ENCODE measurements at regions not wholly inside any gene's neighbourhood (a gene's known extent, or its start where the extent isn't known, plus 50 kb on each side); places are given as distances from the start of the nearest gene placed in this dataset.

DNA sequence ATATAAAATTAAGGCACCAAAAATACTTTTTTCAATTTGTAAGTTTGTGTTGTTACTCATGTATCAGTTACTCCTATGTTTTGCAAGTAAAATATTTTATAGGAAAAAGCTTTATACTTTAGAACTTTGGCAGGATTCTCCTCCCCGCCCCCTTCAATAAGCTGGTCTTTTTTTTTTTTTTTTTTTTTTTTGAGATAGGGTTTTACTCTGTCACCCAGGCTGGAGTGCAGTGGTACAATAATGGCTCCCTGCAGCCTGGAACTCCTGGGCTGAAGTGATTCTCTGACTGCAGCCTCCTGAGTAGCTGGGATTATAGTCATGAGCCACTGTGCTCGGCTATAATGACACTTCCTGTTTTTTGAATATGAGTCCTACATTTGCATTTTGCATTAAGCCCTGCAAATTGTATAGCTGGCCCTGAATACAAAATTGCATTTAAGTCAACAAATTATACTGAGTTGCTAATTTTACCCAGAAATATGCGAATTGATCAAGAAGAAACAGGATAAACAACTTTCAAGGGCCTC, 192.9 kb downstream of the PIK3R1 start:
- H3K27me3 Mint-ChIP-seq (ENCODE audit: insufficient read depth, low read depth, poor library complexity) = peaks cover 3% of the 10 kb centered on the region
- peak overlapping the region; percentile 59; the same call in 1 of the 2 replicates for H3K27ac Mint-ChIP-seq
- H3K4me1 ChIP-seq (ENCODE audit: insufficient read depth) = peaks cover 31% of the 10 kb centered on the region
- peaks cover 34% of the 10 kb centered on the region for H3K4me1 Mint-ChIP-seq
- H3K36me3 Mint-ChIP-seq (ENCODE audit: low read depth) = peaks cover 4% of the 10 kb centered on the region; the same call in 1 of the 3 replicates
- no peaks in the 10 kb centered on the region for H3K79me2 ChIP-seq (replicated peaks; ENCODE audit: insufficient read depth)
- H3K4me3 ChIP-seq = no peak overlapping the region
- peaks cover 10% of the 10 kb centered on the region for H3K9me2 ChIP-seq (ENCODE audit: insufficient read depth)
- ATAC-seq (no peak), DNase-seq (ENCODE audit: low spot score) (no peak)
- no peaks in the 10 kb centered on the region for H3K9me3 Mint-ChIP-seq
- no peak overlapping the region for H3K27ac ChIP-seq (ENCODE audit: low read depth)
- TF ChIP-seq CREB1 (CRISPR knock-in tag; IDR thresholded peaks at IDR 0.05; ENCODE audit: low read depth) = no peak
- TF ChIP-seq, protein P1, sequence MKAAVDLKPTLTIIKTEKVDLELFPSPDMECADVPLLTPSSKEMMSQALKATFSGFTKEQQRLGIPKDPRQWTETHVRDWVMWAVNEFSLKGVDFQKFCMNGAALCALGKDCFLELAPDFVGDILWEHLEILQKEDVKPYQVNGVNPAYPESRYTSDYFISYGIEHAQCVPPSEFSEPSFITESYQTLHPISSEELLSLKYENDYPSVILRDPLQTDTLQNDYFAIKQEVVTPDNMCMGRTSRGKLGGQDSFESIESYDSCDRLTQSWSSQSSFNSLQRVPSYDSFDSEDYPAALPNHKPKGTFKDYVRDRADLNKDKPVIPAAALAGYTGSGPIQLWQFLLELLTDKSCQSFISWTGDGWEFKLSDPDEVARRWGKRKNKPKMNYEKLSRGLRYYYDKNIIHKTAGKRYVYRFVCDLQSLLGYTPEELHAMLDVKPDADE (IDR thresholded peaks at IDR 0.05) = no peak
- no peak for TF ChIP-seq STAT1 (IDR thresholded peaks at IDR 0.05; ENCODE audit: unreplicated experiment)
- TF ChIP-seq ZNF331 (CRISPR knock-in tag; IDR thresholded peaks at IDR 0.05; ENCODE audit: low read depth) = no peak
- no peak for TF ChIP-seq EZH2phosphoT487 (IDR thresholded peaks at IDR 0.05; ENCODE audit: unreplicated experiment)
- no peak for TF ChIP-seq JUNB (IDR thresholded peaks at IDR 0.05; ENCODE audit: unreplicated experiment)
- no peak for TF ChIP-seq POLR2AphosphoS5 (IDR thresholded peaks at IDR 0.05; ENCODE audit: low read depth)
- no peak for TF ChIP-seq EZH2 (IDR thresholded peaks at IDR 0.05; ENCODE audit: low read depth, unreplicated experiment)
- H3K4me3 Mint-ChIP-seq = no peak overlapping the region
- no peaks in the 10 kb centered on the region for H4K20me1 ChIP-seq (replicated peaks; ENCODE audit: insufficient read depth)
- H3K4me2 ChIP-seq = 0 out of 2 replicates have a peak overlapping the region, but pooled peaks have one; percentile 9
- H2AFZ ChIP-seq = no peak overlapping the region
- no peaks in the 10 kb centered on the region for H3K27me3 ChIP-seq (ENCODE audit: insufficient read depth)
- no peaks in the 10 kb centered on the region for H3K36me3 ChIP-seq (ENCODE audit: insufficient read depth)
- H3F3A ChIP-seq (replicated peaks; ENCODE audit: low read depth) = no peaks in the 10 kb centered on the region

DNA sequence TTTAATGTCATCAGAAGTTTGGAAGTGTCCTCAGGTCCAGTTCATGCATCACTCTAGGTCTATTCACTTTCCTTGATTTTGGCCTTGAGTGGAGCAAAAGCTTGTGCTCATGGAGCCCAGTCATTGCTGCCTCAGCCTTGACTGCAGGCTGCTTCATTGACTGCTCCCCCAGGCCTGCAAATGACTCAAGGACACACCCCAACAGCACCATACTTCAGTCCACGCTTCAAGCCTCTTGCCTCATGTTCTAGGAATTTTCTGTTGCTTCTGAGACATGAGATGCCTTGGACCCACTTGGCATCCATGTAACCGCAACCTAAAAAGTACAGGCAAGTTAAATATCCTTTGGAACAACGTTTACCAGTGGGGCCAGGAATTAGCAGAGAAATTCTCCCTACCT, 193.7 kb downstream of the PIK3R1 start:
- H3K79me2 ChIP-seq (replicated peaks; ENCODE audit: insufficient read depth) = no peaks in the 10 kb centered on the region
- DNase-seq (ENCODE audit: low spot score) = no peak
- H2AFZ ChIP-seq = no peak overlapping the region
- H3K27me3 Mint-ChIP-seq (ENCODE audit: insufficient read depth, low read depth, poor library complexity) = peaks cover 3% of the 10 kb centered on the region
- no peak overlapping the region for H3K27ac Mint-ChIP-seq
- H3K27ac ChIP-seq (ENCODE audit: low read depth) = no peak overlapping the region
- no peak overlapping the region for H3K4me2 ChIP-seq
- peaks cover 16% of the 10 kb centered on the region for H3K9me2 ChIP-seq (ENCODE audit: insufficient read depth)
- no peaks in the 10 kb centered on the region for H3K27me3 ChIP-seq (ENCODE audit: insufficient read depth)
- no peaks in the 10 kb centered on the region for H4K20me1 ChIP-seq (replicated peaks; ENCODE audit: insufficient read depth)
- ATAC-seq = no peak
- H3K4me3 Mint-ChIP-seq = no peak overlapping the region
- no peak overlapping the region for H3K4me3 ChIP-seq
- no peaks in the 10 kb centered on the region for H3F3A ChIP-seq (replicated peaks; ENCODE audit: low read depth)
- peaks cover 31% of the 10 kb centered on the region for H3K4me1 ChIP-seq (ENCODE audit: insufficient read depth)
- no peak for TF ChIP-seq STAT1 (IDR thresholded peaks at IDR 0.05; ENCODE audit: unreplicated experiment)
- no peak for TF ChIP-seq ZNF114 (CRISPR knock-in tag; IDR thresholded peaks at IDR 0.05)
- TF ChIP-seq EZH2phosphoT487 (IDR thresholded peaks at IDR 0.05; ENCODE audit: unreplicated experiment) = no peak
- no peak for TF ChIP-seq NANOG (IDR thresholded peaks at IDR 0.05; ENCODE audit: borderline replicate concordance)
- TF ChIP-seq, protein P2, sequence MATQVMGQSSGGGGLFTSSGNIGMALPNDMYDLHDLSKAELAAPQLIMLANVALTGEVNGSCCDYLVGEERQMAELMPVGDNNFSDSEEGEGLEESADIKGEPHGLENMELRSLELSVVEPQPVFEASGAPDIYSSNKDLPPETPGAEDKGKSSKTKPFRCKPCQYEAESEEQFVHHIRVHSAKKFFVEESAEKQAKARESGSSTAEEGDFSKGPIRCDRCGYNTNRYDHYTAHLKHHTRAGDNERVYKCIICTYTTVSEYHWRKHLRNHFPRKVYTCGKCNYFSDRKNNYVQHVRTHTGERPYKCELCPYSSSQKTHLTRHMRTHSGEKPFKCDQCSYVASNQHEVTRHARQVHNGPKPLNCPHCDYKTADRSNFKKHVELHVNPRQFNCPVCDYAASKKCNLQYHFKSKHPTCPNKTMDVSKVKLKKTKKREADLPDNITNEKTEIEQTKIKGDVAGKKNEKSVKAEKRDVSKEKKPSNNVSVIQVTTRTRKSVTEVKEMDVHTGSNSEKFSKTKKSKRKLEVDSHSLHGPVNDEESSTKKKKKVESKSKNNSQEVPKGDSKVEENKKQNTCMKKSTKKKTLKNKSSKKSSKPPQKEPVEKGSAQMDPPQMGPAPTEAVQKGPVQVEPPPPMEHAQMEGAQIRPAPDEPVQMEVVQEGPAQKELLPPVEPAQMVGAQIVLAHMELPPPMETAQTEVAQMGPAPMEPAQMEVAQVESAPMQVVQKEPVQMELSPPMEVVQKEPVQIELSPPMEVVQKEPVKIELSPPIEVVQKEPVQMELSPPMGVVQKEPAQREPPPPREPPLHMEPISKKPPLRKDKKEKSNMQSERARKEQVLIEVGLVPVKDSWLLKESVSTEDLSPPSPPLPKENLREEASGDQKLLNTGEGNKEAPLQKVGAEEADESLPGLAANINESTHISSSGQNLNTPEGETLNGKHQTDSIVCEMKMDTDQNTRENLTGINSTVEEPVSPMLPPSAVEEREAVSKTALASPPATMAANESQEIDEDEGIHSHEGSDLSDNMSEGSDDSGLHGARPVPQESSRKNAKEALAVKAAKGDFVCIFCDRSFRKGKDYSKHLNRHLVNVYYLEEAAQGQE (IDR thresholded peaks at IDR 0.05; ENCODE audit: unreplicated experiment) = no peak
- TF ChIP-seq CREB1 (CRISPR knock-in tag; IDR thresholded peaks at IDR 0.05; ENCODE audit: low read depth) = no peak
- no peak for TF ChIP-seq EZH2 (IDR thresholded peaks at IDR 0.05; ENCODE audit: low read depth, unreplicated experiment)
- H3K4me1 Mint-ChIP-seq = peaks cover 34% of the 10 kb centered on the region
- no peaks in the 10 kb centered on the region for H3K36me3 ChIP-seq (ENCODE audit: insufficient read depth)
- no peaks in the 10 kb centered on the region for H3K9me3 Mint-ChIP-seq
- H3K36me3 Mint-ChIP-seq (ENCODE audit: low read depth) = peaks cover 4% of the 10 kb centered on the region; the same call in 1 of the 3 replicates

All from GM23338 (cell line).